Ovary (tissue), 3 donors: ENCODE measurements at regions not wholly inside any gene's neighbourhood (a gene's known extent, or its start where the extent isn't known, plus 50 kb on each side); places are given as distances from the start of the nearest gene placed in this dataset.
"Not testable (repeated sequence)": the region's sequence is repeated elsewhere in the genome, so short reads cannot be mapped to it uniquely, and the experiment has no call there.

ENCODE experiments used
- CTCF ChIP-seq, 3 donors: fragments of 450-650 bp in 2 of 3; fragments of 200-600 bp in 1 of 3; IDR thresholded peaks; one replicate each; pipeline versions ENCODE4 v1.5.1 to v1.8.0; 2016 to 2022; ENCODE audit warnings: antibody characterized with exemption in 3 of 3, mild to moderate bottlenecking in 1 of 3
- EP300 ChIP-seq: sonication (generic); formaldehyde crosslinking; IDR thresholded peaks from one replicate; pipeline ENCODE4 v1.6.1; 2017; ENCODE audit warnings: antibody characterized with exemption
- POLR2A ChIP-seq: fragments of 450-650 bp; IDR thresholded peaks from one replicate; pipeline ENCODE4 v1.6.1; 2017; ENCODE audit warnings: antibody characterized with exemption, mild to moderate bottlenecking, moderate library complexity
- donor health status: DM: no; HTN: no; CAD: no.

- TF ChIP-seq CTCF (IDR thresholded peaks at IDR 0.05); POLR2A; EP300: not testable (repeated sequence)
Observed at GRCh38 chr1:213545181-213545580, 442.6 kb upstream of the PROX1 start.
